ENCODE measurements at regions not wholly inside any gene's neighbourhood (a gene's known extent, or its start where the extent isn't known, plus 50 kb on each side); places are given as distances from the start of the nearest gene placed in this dataset.

- BruUV-seq (replicated peaks) = no TSS peak
- peaks cover 7% of the 10 kb centered on the region for H3K9me3 ChIP-seq (ENCODE audit: low read depth, low read length, poor library complexity, severe bottlenecking)
- no peaks in the 10 kb centered on the region for H3K4me1 ChIP-seq (ENCODE audit: insufficient read depth, low read length, poor library complexity, severe bottlenecking)
- intact Hi-C loops (cut with micrococcal nuclease; ENCODE audit: unreplicated experiment) = no loop called here
- no peak overlapping the region for H3K27ac ChIP-seq (ENCODE audit: low read depth, low read length, poor library complexity, severe bottlenecking)
- no peak for TF ChIP-seq CTCF (conservative IDR thresholded peaks at IDR 0.05; ENCODE audit: low read depth, low read length)
- TF ChIP-seq EZH2 (IDR thresholded peaks at IDR 0.05; ENCODE audit: borderline replicate concordance, low read depth, low read length, poor library complexity, severe bottlenecking) = no peak
- no peaks in the 10 kb centered on the region for H3K36me3 ChIP-seq (ENCODE audit: insufficient read depth, low read length, poor library complexity, severe bottlenecking)
- H3K4me3 ChIP-seq (ENCODE audit: low read depth, low read length, poor library complexity, severe bottlenecking) = no peak overlapping the region
- H3K27me3 ChIP-seq (replicated peaks; ENCODE audit: insufficient read depth, low read depth, low read length, poor library complexity) = no peaks in the 10 kb centered on the region
- DNase-seq (ENCODE audit: low spot score) = no peak
- ChIA-PET CTCF (no interaction called here), POLR2A (ENCODE audit: low non-redundant PET) (no interaction called here)
Measured at GRCh38 chr13:89899302-89900103, 1448.0 kb upstream of the MIR17HG start.

- Histone ChIP-seq H3K27me3 (replicated peaks; ENCODE audit: insufficient read depth, low read depth, low read length, poor library complexity) (no peaks in the 10 kb centered on the region), H3K9me3 (ENCODE audit: low read depth, low read length, poor library complexity, severe bottlenecking) (peaks cover 7% of the 10 kb centered on the region), H3K4me1 (ENCODE audit: insufficient read depth, low read length, poor library complexity, severe bottlenecking) (no peaks in the 10 kb centered on the region), H3K4me3 (ENCODE audit: low read depth, low read length, poor library complexity, severe bottlenecking) (no peak overlapping the region), H3K27ac (ENCODE audit: low read depth, low read length, poor library complexity, severe bottlenecking) (no peak overlapping the region), H3K36me3 (ENCODE audit: insufficient read depth, low read length, poor library complexity, severe bottlenecking) (no peaks in the 10 kb centered on the region)
- intact Hi-C loops (cut with micrococcal nuclease; ENCODE audit: unreplicated experiment) = no loop called here
- DNase-seq (ENCODE audit: low spot score) = no peak
- TF ChIP-seq EZH2 (IDR thresholded peaks at IDR 0.05; ENCODE audit: borderline replicate concordance, low read depth, low read length, poor library complexity, severe bottlenecking) (no peak), CTCF (conservative IDR thresholded peaks at IDR 0.05; ENCODE audit: low read depth, low read length) (no peak)
- ChIA-PET CTCF (no interaction called here), POLR2A (ENCODE audit: low non-redundant PET) (no interaction called here)
- no TSS peak for BruUV-seq (replicated peaks)
Measured at GRCh38 chr13:89900104-89900765, 1447.3 kb upstream of the MIR17HG start.

GRCh38 chr13:89902223-89902622, 1445.3 kb upstream of the MIR17HG start:
- Histone ChIP-seq H3K4me3 (ENCODE audit: low read depth, low read length, poor library complexity, severe bottlenecking) (no peak overlapping the region), H3K4me1 (ENCODE audit: insufficient read depth, low read length, poor library complexity, severe bottlenecking) (no peaks in the 10 kb centered on the region), H3K9me3 (ENCODE audit: low read depth, low read length, poor library complexity, severe bottlenecking) (peaks cover 7% of the 10 kb centered on the region), H3K36me3 (ENCODE audit: insufficient read depth, low read length, poor library complexity, severe bottlenecking) (no peaks in the 10 kb centered on the region), H3K27ac (ENCODE audit: low read depth, low read length, poor library complexity, severe bottlenecking) (no peak overlapping the region), H3K27me3 (replicated peaks; ENCODE audit: insufficient read depth, low read depth, low read length, poor library complexity) (no peaks in the 10 kb centered on the region)
- DNase-seq (ENCODE audit: low spot score) = no peak
- no TSS peak for BruUV-seq (replicated peaks)
- intact Hi-C loops (cut with micrococcal nuclease; ENCODE audit: unreplicated experiment) = no loop called here
- CTCF ChIA-PET = no interaction called here
- POLR2A ChIA-PET (ENCODE audit: low non-redundant PET) = no interaction called here
- TF ChIP-seq CTCF (conservative IDR thresholded peaks at IDR 0.05; ENCODE audit: low read depth, low read length) (no peak), EZH2 (IDR thresholded peaks at IDR 0.05; ENCODE audit: borderline replicate concordance, low read depth, low read length, poor library complexity, severe bottlenecking) (no peak)

Data from A673 (cell line).